HepG2 (cell line): ENCODE measurements at regions not wholly inside any gene's neighbourhood (a gene's known extent, or its start where the extent isn't known, plus 50 kb on each side); places are given as distances from the start of the nearest gene placed in this dataset.
A peak's percentile ranks its signal among the peaks of the same experiment; 100 is the strongest.

Experiments
- ATAC-seq: fragments of 200-7000 bp; cut with Tn5 transposase; 3 replicates; pipeline ENCODE4 v1.9.1; 2020; ENCODE audit warnings: mild to moderate bottlenecking, moderate library complexity
- BruUV-seq: library from RNA; stranded (reverse); fragments of 400-500 nt; replicated peaks from 2 replicates; lab custom pipeline; 2021; lab: Mats Ljungman, UMichigan
- CTCF ChIA-PET: fragments of 300-600 bp; formaldehyde crosslinking; extraction: SDS; loops from one replicate; lab custom pipeline; 2021; ENCODE audit warnings: low total read pairs, inconsistent platforms, low intra/inter-chr PET ratio; lab: Yijun Ruan, JAX
- POLR2A ChIA-PET: fragments of 350-600 bp; sonication (Branson Sonifier 250); formaldehyde crosslinking; loops from one replicate; lab custom pipeline; 2020; ENCODE audit warnings: antibody characterized with exemption, inconsistent platforms; lab: Yijun Ruan, JAX
- DNase-seq: peaks from one replicate; pipeline ENCODE4 v3.0.0-alpha.2; 2015; ENCODE audit warnings: low spot score
- FAIRE-seq: peaks from 3 replicates; lab custom pipeline; 2011; peaks lifted over from hg19 to GRCh38; lab: Jason Lieb, UNC
- H2AFZ ChIP-seq: one replicate; pipeline ENCODE4 v1.6.1; 2011; ENCODE audit warnings: low read length, inconsistent platforms
- H3K27ac ChIP-seq: fragments of 300-600 bp; 3 replicates; pipeline ENCODE4 v1.8.0; 2011; ENCODE audit warnings: mixed run types, mild to moderate bottlenecking, mixed read lengths, low read length, inconsistent platforms; ENCODE audit not compliant: insufficient read depth; ENCODE audit errors: extremely low read length
- H3K27me3 ChIP-seq, 2 experiments: fragments of 200-600 bp in 1 of 2; 2 replicates in 1 of 2; 3 replicates in 1 of 2; pipeline versions ENCODE4 v1.6.0 to v1.8.0; 2011; ENCODE audit warnings: low read length in 2 of 2, mild to moderate bottlenecking in 2 of 2, moderate library complexity in 2 of 2, inconsistent platforms in 1 of 2; ENCODE audit not compliant: insufficient read depth in 2 of 2, control insufficient read depth in 1 of 2
- H3K36me3 ChIP-seq, 2 experiments: fragments of 200-600 bp in 1 of 2; replicated peaks in 1 of 2; 2 replicates in 1 of 2; 3 replicates in 1 of 2; pipeline versions ENCODE4 v1.5.1 to v1.8.0; 2011; ENCODE audit warnings: low read length in 2 of 2, inconsistent platforms in 1 of 2; ENCODE audit not compliant: insufficient read depth in 2 of 2, control insufficient read depth in 1 of 2
- H3K4me1 ChIP-seq: 2 replicates; pipeline ENCODE4 v1.5.1; 2012; ENCODE audit warnings: low read length, inconsistent platforms; ENCODE audit not compliant: insufficient read depth
- H3K4me2 ChIP-seq: 2 replicates; pipeline ENCODE4 v1.6.0; 2011; ENCODE audit warnings: low read depth, low read length, inconsistent platforms
- H3K4me3 ChIP-seq, 3 experiments: fragments of 200-600 bp in 1 of 3; sonication (generic), shearing (Covaris generic) in 1 of 3; replicated peaks in 1 of 3; 2 replicates each; pipeline ENCODE4 v1.5.1; 2011 to 2016; ENCODE audit warnings: low read length in 3 of 3, inconsistent platforms in 2 of 3, low read depth in 2 of 3, mild to moderate bottlenecking in 2 of 3, control low read depth in 1 of 3, mixed read lengths in 1 of 3; ENCODE audit not compliant: insufficient read depth in 1 of 3
- H3K79me2 ChIP-seq: one replicate; pipeline ENCODE4 v1.6.1; 2011; ENCODE audit warnings: low read length, inconsistent platforms; ENCODE audit not compliant: insufficient read depth
- H3K9ac ChIP-seq: 2 replicates; pipeline ENCODE4 v1.6.0; 2011; ENCODE audit warnings: mild to moderate bottlenecking, low read depth, low read length, inconsistent platforms; ENCODE audit not compliant: insufficient read depth
- H3K9me3 ChIP-seq: 2 replicates; pipeline ENCODE4 v1.5.1; 2012; ENCODE audit warnings: mild to moderate bottlenecking, low read length
- H4K20me1 ChIP-seq: 2 replicates; pipeline ENCODE4 v1.6.0; 2011; ENCODE audit warnings: inconsistent platforms, mild to moderate bottlenecking, low read length, moderate library complexity; ENCODE audit not compliant: insufficient read depth
- CHCHD3 ChIP-seq: sonication (generic); formaldehyde crosslinking; IDR thresholded peaks from 2 replicates; pipeline ENCODE4 v1.8.0; 2022; ENCODE audit warnings: mild to moderate bottlenecking, missing genetic modification reagents, moderate library complexity
- MAFF ChIP-seq: IDR thresholded peaks from 2 replicates; pipeline ENCODE4 v1.6.1; 2011; ENCODE audit warnings: low read depth, low read length, improper control_type of control experiment
- MAFG ChIP-seq: sonication (generic); formaldehyde crosslinking; IDR thresholded peaks from 2 replicates; pipeline ENCODE4 v1.5.1; 2020; ENCODE audit warnings: mild to moderate bottlenecking, missing genetic modification reagents
- MAFK ChIP-seq, 2 experiments: IDR thresholded peaks in 1 of 2; conservative IDR thresholded peaks in 1 of 2; 2 replicates each; pipeline ENCODE4 v1.6.1; 2011; ENCODE audit warnings: improper control_type of control experiment in 2 of 2, low read length in 2 of 2
- NR2F2 ChIP-seq: IDR thresholded peaks from 2 replicates; pipeline ENCODE4 v1.6.1; 2012; ENCODE audit warnings: low read depth, inconsistent platforms, borderline replicate concordance
- PCBP2 ChIP-seq: fragments of 200-400 bp; formaldehyde crosslinking; optimal IDR thresholded peaks from 2 replicates; pipeline ENCODE3; 2018; ENCODE audit warnings: low read length, low read depth; ENCODE audit not compliant: poor library complexity, severe bottlenecking
- POGZ ChIP-seq: sonication (generic); formaldehyde crosslinking; IDR thresholded peaks from 2 replicates; pipeline ENCODE4 v1.4.0; 2020; ENCODE audit warnings: mild to moderate bottlenecking, missing genetic modification reagents
- SRF ChIP-seq: IDR thresholded peaks from 2 replicates; pipeline ENCODE4 v1.6.1; 2011; ENCODE audit warnings: mild to moderate bottlenecking, low read depth, low read length, moderate library complexity
- ZFP62 ChIP-seq: sonication (generic); formaldehyde crosslinking; IDR thresholded peaks from 2 replicates; pipeline ENCODE4 v1.4.0; 2020; ENCODE audit warnings: missing genetic modification reagents
- ZNF276 ChIP-seq: sonication (generic); formaldehyde crosslinking; IDR thresholded peaks from 2 replicates; pipeline ENCODE4 v1.4.0; 2020; ENCODE audit warnings: mild to moderate bottlenecking, low read depth, missing genetic modification reagents
- ZNF367 ChIP-seq: sonication (generic); formaldehyde crosslinking; IDR thresholded peaks from 2 replicates; pipeline ENCODE4 v1.4.0; 2020; ENCODE audit warnings: missing genetic modification reagents, borderline replicate concordance
- ZNF430 ChIP-seq: sonication (generic); formaldehyde crosslinking; IDR thresholded peaks from 2 replicates; pipeline ENCODE4 v1.9.0; 2021; ENCODE audit warnings: mild to moderate bottlenecking, missing genetic modification reagents
- ZNF850 ChIP-seq: sonication (generic); formaldehyde crosslinking; conservative IDR thresholded peaks from 2 replicates; pipeline ENCODE4 v1.9.0; 2021; ENCODE audit warnings: mild to moderate bottlenecking, missing genetic modification reagents
- WGBS: methylation state at CpG from one replicate; pipeline ENCODE4 v1.1.6; 2017; ENCODE audit warnings: low lambda C conversion rate; 5-methylcytosine and 5-hydroxymethylcytosine counted together
- in situ Hi-C: cut with HindIII; loops from 2 replicates; pipeline ENCODE4 v1.10.0; 2017; ENCODE audit warnings: low pct_unique_long_range_greater_than_20kb; ENCODE audit not compliant: extremely low pct_ligation_motif_present
- intact Hi-C: fragments of 100-400 bp; cut with micrococcal nuclease; formaldehyde crosslinking; loops from one replicate; pipeline ENCODE4 v1.10.0; 2022; ENCODE audit not compliant: unreplicated experiment
- TF ChIP-seq, protein P1 (sequence below): IDR thresholded peaks from 2 replicates; pipeline ENCODE4 v1.6.1; 2012; ENCODE audit warnings: low read depth, low read length, improper control_type of control experiment
- TF ChIP-seq, protein P2 (sequence below): sonication (generic); formaldehyde crosslinking; IDR thresholded peaks from 2 replicates; pipeline ENCODE4 v1.5.0; 2020; ENCODE audit warnings: mild to moderate bottlenecking, missing genetic modification reagents

DNA sequence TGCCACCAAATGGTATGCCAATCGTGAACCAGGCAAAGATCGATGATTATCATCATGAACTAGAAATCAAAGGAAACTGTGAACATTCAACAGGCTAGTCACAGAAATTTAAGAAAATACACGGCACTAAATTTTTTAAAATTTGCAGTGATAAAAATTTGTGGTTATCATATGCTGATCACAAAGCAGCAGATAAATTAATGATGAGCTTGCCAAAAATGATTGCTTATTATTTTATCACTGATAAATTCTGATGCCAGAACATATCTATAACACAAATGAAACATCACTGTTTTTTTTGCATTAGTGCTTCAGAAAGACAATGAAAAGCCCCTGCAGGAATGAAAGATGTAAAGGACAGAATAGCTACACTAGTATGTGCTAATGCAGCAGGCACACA, 1413.2 kb upstream of the MAP3K7 start:
- in situ Hi-C loops = no loop called here
- Histone ChIP-seq H3K4me2 (no peak overlapping the region), H3K9ac (no peak overlapping the region), H2AFZ (no peak overlapping the region), H3K27ac (no peak overlapping the region), H3K36me3 (no peaks in the 10 kb centered on the region), H4K20me1 (no peaks in the 10 kb centered on the region), H3K27me3 (no peaks in the 10 kb centered on the region), H3K4me1 (no peaks in the 10 kb centered on the region), H3K79me2 (no peaks in the 10 kb centered on the region), H3K4me3 (no peak overlapping the region), H3K9me3 (no peaks in the 10 kb centered on the region; the same call in 1 of the 2 replicates)
- POLR2A ChIA-PET = no interaction called here
- WGBS = 1% methylated on average over 3 of the region's 3 CpGs
- CTCF ChIA-PET = no interaction called here
- intact Hi-C loops = no loop called here
- BruUV-seq = no TSS peak
- no peak for DNase-seq
- TF ChIP-seq MAFF (peak; percentile 53; the same call in 1 of the 2 replicates), MAFK (conservative IDR thresholded peaks at IDR 0.05 in 1 of 2, IDR thresholded peaks at IDR 0.05 in 1 of 2; ENCODE audit: low read length in 2 of 2) (peak; percentile 56 to 75), CHCHD3 (CRISPR knock-in tag) (no peak)
- FAIRE-seq = no peak
- ATAC-seq = no peak

- FAIRE-seq (no peak), ATAC-seq (no peak), DNase-seq (no peak)
- H3K4me2 ChIP-seq = no peak overlapping the region
- no peaks in the 10 kb centered on the region for H3K36me3 ChIP-seq
- no peaks in the 10 kb centered on the region for H3K27me3 ChIP-seq
- intact Hi-C loops = no loop called here
- in situ Hi-C loops = no loop called here
- no peaks in the 10 kb centered on the region for H3K4me1 ChIP-seq
- H4K20me1 ChIP-seq = no peaks in the 10 kb centered on the region
- ChIA-PET POLR2A (no interaction called here), CTCF (no interaction called here)
- no peak overlapping the region for H2AFZ ChIP-seq
- no peaks in the 10 kb centered on the region; the same call in 1 of the 2 replicates for H3K9me3 ChIP-seq
- BruUV-seq = no TSS peak
- no peak overlapping the region for H3K9ac ChIP-seq
- 3% methylated on average over 1 of the region's 1 CpG for WGBS
- no peak overlapping the region for H3K27ac ChIP-seq
- no peak overlapping the region for H3K4me3 ChIP-seq
- no peaks in the 10 kb centered on the region for H3K79me2 ChIP-seq
- TF ChIP-seq ZNF850 (no peak), NR2F2 (no peak), PCBP2 (no peak), POGZ (CRISPR knock-in tag) (no peak), ZNF430 (CRISPR knock-in tag) (no peak), ZFP62 (CRISPR knock-in tag) (no peak), ZNF367 (CRISPR knock-in tag) (no peak), ZNF276 (CRISPR knock-in tag) (no peak), MAFG (CRISPR knock-in tag) (no peak), SRF (no peak)
- TF ChIP-seq, protein P1, sequence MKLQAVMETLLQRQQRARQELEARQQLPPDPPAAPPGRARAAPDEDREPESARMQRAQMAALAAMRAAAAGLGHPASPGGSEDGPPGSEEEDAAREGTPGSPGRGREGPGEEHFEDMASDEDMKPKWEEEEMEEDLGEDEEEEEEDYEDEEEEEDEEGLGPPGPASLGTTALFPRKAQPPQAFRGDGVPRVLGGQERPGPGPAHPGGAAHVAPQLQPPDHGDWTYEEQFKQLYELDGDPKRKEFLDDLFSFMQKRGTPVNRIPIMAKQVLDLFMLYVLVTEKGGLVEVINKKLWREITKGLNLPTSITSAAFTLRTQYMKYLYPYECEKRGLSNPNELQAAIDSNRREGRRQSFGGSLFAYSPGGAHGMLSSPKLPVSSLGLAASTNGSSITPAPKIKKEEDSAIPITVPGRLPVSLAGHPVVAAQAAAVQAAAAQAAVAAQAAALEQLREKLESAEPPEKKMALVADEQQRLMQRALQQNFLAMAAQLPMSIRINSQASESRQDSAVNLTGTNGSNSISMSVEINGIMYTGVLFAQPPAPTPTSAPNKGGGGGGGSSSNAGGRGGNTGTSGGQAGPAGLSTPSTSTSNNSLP = no peak
- TF ChIP-seq, protein P2, sequence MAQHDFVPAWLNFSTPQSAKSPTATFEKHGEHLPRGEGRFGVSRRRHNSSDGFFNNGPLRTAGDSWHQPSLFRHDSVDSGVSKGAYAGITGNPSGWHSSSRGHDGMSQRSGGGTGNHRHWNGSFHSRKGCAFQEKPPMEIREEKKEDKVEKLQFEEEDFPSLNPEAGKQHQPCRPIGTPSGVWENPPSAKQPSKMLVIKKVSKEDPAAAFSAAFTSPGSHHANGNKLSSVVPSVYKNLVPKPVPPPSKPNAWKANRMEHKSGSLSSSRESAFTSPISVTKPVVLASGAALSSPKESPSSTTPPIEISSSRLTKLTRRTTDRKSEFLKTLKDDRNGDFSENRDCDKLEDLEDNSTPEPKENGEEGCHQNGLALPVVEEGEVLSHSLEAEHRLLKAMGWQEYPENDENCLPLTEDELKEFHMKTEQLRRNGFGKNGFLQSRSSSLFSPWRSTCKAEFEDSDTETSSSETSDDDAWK (CRISPR knock-in tag) = no peak
Observed at GRCh38 chr6:91994787-91995186, 1407.9 kb upstream of the MAP3K7 start.
